ENCODE measurements at regions not wholly inside any gene's neighbourhood (a gene's known extent, or its start where the extent isn't known, plus 50 kb on each side); places are given as distances from the start of the nearest gene placed in this dataset.

GRCh38 chr2:64245631-64246030 is 101.4 kb upstream of the PELI1 start:
- TF ChIP-seq EZH2 (optimal IDR thresholded peaks at IDR 0.05; ENCODE audit: low read depth, low read length) (no peak), CTCF (IDR thresholded peaks at IDR 0.05; ENCODE audit: low read length) (no peak), EZH2phosphoT487 (IDR thresholded peaks at IDR 0.05; ENCODE audit: low read length) (no peak)
